ENCODE measurements at regions not wholly inside any gene's neighbourhood (a gene's known extent, or its start where the extent isn't known, plus 50 kb on each side); places are given as distances from the start of the nearest gene placed in this dataset.

DNA sequence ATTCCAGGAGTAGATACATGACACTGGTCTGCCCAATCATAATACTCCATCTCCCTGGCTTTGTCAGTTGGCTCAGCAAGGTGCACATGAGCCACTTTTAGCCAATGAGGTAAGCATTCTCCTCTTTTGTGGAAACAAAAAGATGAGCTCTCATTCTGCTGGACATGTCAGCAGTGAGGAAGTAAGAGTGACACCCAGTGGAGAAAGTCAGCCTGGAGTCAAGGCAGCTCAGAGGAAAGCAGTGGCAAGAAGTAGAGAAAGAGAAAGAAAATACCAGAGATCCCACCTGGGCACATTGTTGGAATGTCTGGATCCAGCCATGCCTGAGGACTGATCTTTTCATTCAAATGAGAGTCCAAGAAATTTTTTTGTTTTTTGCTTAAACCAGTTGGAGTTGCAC, 496.9 kb upstream of the C16orf82 start:
- TF ChIP-seq, protein P1, sequence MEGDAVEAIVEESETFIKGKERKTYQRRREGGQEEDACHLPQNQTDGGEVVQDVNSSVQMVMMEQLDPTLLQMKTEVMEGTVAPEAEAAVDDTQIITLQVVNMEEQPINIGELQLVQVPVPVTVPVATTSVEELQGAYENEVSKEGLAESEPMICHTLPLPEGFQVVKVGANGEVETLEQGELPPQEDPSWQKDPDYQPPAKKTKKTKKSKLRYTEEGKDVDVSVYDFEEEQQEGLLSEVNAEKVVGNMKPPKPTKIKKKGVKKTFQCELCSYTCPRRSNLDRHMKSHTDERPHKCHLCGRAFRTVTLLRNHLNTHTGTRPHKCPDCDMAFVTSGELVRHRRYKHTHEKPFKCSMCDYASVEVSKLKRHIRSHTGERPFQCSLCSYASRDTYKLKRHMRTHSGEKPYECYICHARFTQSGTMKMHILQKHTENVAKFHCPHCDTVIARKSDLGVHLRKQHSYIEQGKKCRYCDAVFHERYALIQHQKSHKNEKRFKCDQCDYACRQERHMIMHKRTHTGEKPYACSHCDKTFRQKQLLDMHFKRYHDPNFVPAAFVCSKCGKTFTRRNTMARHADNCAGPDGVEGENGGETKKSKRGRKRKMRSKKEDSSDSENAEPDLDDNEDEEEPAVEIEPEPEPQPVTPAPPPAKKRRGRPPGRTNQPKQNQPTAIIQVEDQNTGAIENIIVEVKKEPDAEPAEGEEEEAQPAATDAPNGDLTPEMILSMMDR (IDR thresholded peaks at IDR 0.05; ENCODE audit: low read depth, low read length), result peak; percentile 48
- TF ChIP-seq EZH2phosphoT487 (IDR thresholded peaks at IDR 0.05; ENCODE audit: low read depth), result no peak

All from OCI-LY3 (cell line).